Right ventricle myocardium superior (tissue), 1 donor: ENCODE measurements at regions not wholly inside any gene's neighbourhood (a gene's known extent, or its start where the extent isn't known, plus 50 kb on each side); places are given as distances from the start of the nearest gene placed in this dataset.

Experiments used
- ATAC-seq: fragments of 200-7000 bp; cut with Tn5 transposase; one replicate; pipeline ENCODE4 v1.9.1; 2020; ENCODE audit warnings: mild to moderate bottlenecking; ENCODE audit not compliant: poor library complexity
- DNase-seq: peaks from one replicate; pipeline ENCODE4 v3.0.0-alpha.2; 2020
- intact Hi-C: fragments of 100-400 bp; cut with DNase I; formaldehyde crosslinking; loops from one replicate; pipeline ENCODE4 v1.11.2; 2022
- donor health status: DM: no; HTN: yes; CAD: no; lungs with severe emphysema.

GRCh38 chr13:106850973-106851650, 283.2 kb upstream of the ARGLU1 start:
- DNase-seq (no peak), ATAC-seq (no peak)
- intact Hi-C loops = no loop called here

- DNase-seq = no peak
- ATAC-seq = no peak
- intact Hi-C loops = no loop called here
Observed at GRCh38 chr13:106846571-106847448, 278.9 kb upstream of the ARGLU1 start.

DNA sequence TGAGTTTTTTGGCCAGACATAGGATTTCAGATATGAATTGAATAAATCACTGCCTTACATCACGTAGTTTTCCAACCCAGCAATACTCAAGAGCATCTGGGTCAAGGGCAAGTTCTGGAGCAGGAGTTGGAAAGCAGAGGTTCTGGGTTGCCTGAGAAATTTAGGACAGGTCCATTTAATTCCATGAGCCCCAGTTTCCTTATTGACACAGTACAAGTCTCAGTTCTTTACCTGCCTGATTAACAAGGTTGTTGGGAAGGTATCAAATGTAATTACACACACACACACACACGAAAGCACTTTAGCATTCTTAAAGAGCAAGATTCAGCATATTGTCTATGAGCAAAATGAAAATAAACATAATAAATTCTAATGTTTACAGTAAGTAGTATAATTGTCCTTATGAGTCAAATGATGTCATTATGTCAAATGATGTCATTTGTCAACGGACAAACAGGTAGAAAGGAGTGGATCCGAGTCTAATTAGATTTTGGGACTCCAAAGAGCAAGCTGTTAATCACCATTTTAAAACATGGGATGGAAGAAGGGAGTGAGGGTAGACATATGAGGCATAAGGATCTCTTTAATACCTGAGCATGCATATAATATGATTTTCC, 268.4 kb upstream of the ARGLU1 start:
- intact Hi-C loops = no loop called here
- no peak for ATAC-seq
- no peak for DNase-seq

- DNase-seq = no peak
- intact Hi-C loops = no loop called here
- no peak for ATAC-seq
Observed at GRCh38 chr13:106835477-106835876, 267.5 kb upstream of the ARGLU1 start.

GRCh38 chr13:106821979-106822378, 254.0 kb upstream of the ARGLU1 start:
- ATAC-seq (no peak), DNase-seq (no peak)
- intact Hi-C loops = no loop called here

GRCh38 chr13:106819413-106820180, 251.7 kb upstream of the ARGLU1 start:
- intact Hi-C loops = no loop called here
- DNase-seq (no peak), ATAC-seq (no peak)

DNA sequence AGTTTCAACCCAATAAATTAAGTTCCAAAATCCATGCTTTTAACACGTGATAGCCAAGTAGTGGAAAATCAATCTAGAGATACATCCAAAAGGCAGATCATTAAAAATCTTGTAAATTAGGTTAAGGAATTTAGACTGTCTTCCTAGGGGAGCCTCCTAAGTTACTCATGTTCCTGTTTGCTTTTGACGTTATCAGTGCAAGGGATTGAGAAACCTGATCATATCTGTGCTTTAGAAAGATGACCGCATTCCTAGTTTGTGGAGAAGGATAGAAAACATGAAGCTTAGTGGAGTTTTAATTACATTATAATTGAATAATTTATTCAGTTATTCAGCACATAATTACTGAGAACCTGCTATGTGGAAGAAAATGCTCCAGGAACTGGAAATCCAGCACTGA, 251.0 kb upstream of the ARGLU1 start:
- DNase-seq (no peak), ATAC-seq (no peak)
- intact Hi-C loops = no loop called here

DNA sequence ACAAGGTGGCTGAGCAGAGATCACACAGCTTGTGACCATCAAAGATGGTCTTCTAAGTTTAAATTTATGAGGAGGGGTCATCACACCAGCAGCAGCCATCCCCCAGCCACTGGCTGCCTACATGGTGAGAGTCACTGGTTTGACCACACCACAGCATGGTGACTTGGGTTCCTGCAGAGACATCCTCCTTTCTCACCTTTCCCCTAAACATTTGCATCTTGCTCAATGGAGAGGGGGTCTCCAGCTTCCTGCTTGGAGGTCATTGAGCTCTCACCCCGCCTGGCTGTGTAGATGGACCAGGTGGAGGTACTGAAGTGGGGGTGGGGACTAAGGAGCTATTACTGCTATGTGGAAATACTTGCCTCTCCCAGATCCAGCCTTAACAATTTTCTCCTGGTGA, 247.6 kb upstream of the ARGLU1 start:
- intact Hi-C loops = no loop called here
- no peak for DNase-seq
- no peak for ATAC-seq

DNA sequence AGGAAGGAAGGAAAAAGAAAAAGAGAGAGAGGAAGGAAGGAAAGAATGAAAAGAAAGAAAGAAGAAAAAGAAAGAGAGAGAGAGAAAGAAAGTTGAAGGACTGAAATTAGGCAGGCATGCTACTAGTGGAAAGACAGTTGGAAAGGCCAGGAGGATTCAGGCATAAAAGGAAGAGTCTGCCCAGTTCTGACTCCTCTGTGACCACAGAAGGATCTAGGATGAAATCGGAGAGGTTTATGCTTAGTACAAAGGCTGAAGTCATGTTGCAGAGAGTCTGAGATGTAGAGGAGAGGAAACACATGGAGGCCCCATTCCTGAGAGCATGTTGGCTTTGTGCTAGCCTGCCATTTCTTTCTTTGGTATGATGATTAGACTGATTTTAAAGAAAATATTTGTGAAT, 246.5 kb upstream of the ARGLU1 start:
- ATAC-seq (no peak), DNase-seq (no peak)
- intact Hi-C loops = no loop called here

GRCh38 chr13:106810069-106810468, 242.1 kb upstream of the ARGLU1 start:
- ATAC-seq (no peak), DNase-seq (no peak)
- intact Hi-C loops = no loop called here

- ATAC-seq (no peak), DNase-seq (no peak)
- intact Hi-C loops = no loop called here
Observed at GRCh38 chr13:106804991-106805390, 237.1 kb upstream of the ARGLU1 start.

DNA sequence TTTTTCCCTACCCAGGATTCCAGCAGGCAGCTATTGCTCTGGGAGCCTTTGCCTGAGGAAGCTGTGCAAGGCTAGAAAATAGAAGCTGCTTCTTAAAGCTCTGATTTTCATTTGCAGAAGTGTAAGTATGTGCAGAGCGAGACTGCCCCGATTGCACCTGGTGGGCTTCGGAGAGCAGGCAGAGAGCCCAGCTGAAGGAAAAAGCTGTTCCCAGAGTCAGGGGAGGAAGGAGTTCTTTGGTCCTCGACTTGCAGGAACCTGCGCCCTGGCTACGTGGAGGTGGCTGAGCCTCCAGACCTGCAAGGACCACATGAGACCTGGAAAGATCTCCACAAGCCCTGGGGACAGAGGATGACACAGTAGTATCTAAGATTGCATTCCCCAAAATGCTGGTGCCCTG, 235.0 kb upstream of the ARGLU1 start:
- intact Hi-C loops = no loop called here
- no peak for ATAC-seq
- no peak for DNase-seq

GRCh38 chr13:106799781-106800335, 231.9 kb upstream of the ARGLU1 start:
- ATAC-seq (no peak), DNase-seq (no peak)
- intact Hi-C loops = no loop called here

- DNase-seq (no peak), ATAC-seq (no peak)
Observed at GRCh38 chr13:106797081-106797640, 229.2 kb upstream of the ARGLU1 start.

GRCh38 chr13:106796280-106797047, 228.5 kb upstream of the ARGLU1 start:
- intact Hi-C loops = no loop called here
- ATAC-seq (no peak), DNase-seq (no peak)

More at GRCh38 chr13:106797081-106797640, 229.2 kb upstream of the ARGLU1 start:
- intact Hi-C loops = no loop called here

- intact Hi-C loops = no loop called here
- DNase-seq (no peak), ATAC-seq (no peak)
Observed at GRCh38 chr13:106795847-106796246, 227.9 kb upstream of the ARGLU1 start.

DNA sequence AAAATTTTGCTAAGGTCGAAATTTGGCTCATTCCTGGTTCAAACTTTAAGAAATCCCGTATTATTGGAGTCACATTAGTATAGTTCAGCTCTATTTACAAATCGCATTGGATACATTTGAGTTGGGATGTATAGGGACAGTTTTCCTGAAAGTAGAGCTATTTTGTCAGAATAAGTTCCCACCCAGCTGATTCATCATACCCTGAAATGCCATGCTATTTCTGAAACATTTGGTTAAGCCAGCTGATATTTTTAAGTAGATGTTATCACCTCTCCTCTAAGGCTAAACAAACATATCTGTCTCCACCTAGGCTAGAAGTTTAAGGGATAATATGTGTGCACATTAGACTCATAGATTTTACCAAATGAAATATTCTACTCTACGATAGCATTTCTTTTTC, 226.2 kb upstream of the ARGLU1 start:
- intact Hi-C loops = no loop called here

DNA sequence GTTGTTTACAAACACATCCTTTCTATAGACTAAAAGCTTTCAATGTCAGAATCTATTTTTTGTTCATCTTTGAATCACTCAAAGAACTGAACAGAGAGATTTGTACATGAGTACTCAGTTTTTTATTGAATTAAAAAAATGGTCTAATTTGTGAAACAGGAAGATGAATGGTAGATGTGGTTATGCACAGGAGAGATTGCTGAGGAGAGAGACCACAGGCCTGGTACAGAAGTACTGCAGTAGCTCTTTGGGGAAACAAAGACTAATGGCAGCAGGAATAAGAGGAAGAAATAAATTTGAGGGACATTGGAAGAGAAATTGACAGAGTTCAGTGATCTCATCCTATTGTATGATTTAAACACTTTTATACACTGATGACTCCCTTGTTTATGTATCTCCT, 222.0 kb upstream of the ARGLU1 start:
- ATAC-seq (no peak), DNase-seq (no peak)
- intact Hi-C loops = no loop called here

More for the DNA sequence above, 226.2 kb upstream of the ARGLU1 start:
- DNase-seq (no peak), ATAC-seq (no peak)
